ENCODE measurements at regions not wholly inside any gene's neighbourhood (a gene's known extent, or its start where the extent isn't known, plus 50 kb on each side); places are given as distances from the start of the nearest gene placed in this dataset.
"Not testable (repeated sequence)": the region's sequence is repeated elsewhere in the genome, so short reads cannot be mapped to it uniquely, and the experiment has no call there.

DNA sequence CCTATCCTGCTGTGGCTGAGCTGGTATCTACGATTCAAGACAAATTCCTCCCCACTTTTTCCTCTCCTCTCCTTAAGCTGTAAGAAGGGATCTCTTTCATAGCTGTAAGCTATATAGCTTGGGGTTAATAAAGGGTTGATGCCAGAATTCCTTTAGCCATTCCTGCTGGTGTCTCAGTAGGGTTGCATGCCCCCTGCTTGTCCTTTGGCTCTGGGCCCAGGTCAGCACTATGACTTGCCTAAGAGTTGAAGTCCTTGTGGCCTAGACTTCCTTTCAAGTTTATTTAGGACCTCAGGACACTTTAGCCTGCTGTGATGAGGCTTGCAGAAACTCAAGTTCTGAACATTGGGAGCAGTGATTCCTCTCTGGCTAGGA, 270.0 kb downstream of the AMY1C start:
- DNase-seq (ENCODE audit: low read depth, low spot score) = no peak

DNA sequence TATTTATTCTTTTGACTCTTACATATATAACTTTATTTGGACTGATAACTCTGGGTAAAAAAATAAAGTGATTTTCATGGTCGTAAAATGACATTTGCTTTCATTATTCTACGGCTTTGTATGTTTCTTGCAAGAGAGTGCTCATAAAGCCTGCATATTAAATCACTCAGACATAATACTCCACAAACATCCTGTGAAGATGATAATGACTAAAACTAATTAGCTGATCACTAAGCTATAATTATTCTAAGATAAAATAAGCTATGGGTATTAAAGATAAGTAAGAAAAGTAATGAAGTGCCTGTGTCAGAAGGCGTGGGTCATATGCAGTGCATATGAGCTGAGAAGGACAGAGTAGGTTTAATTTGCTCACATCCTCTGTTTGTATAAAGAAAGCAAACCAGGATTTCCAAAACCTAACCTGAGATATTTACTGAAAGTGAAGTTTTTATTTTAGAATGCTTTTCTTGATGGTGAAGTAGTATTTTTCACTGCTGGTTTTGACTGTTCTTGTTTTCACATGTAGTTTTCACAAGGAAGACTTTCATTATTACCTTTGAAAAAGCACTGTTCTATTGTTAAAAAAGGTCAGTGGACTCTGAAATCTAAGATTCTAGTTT, 278.8 kb downstream of the AMY1C start:
- DNase-seq (ENCODE audit: low read depth, low spot score) = no peak

DNA sequence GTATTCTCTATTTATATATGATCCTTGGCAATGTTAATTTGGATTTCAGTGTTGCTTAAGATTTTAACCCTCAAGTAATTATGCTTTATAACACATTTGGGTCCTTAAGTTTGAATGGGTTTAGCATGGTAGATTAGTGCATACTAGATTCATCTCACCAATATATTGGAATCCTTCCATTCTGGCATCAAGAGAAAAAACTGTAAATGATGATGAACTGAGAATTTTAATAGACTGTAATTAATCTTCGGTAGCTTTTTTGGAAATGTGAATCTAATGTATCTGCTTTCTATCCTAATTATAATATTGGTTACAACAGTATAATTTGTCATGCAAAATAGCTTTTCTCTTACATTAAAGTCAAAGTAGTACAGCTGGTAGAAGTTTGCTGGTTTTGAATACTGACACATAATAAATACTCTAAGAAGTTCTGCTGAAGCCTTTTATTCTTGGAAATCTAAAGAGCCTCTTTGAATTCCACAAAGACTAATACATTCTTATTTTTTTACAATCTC, 279.8 kb downstream of the AMY1C start:
- DNase-seq (ENCODE audit: low read depth, low spot score) = no peak

DNA sequence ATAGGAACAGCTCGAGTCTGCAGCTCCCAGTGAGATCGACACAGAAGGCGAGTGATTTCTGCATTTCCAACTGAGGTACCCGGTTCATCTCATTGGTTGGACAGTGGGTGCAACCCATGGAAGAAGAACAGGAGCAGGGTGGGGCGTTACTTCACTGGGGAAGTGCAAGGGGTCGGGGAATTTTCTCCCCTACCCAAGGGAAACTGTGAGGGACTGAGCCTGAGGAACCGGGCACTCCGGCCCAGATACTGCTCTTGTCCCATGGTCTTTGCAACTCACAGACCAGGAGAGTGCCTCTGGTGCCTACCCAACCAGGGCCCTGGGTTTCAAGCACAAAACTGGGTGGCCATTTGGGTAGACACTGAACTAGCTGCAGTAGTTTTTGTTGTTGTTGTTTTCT, 307.1 kb downstream of the AMY1C start:
- DNase-seq (ENCODE audit: low read depth, low spot score) = no peak

DNA sequence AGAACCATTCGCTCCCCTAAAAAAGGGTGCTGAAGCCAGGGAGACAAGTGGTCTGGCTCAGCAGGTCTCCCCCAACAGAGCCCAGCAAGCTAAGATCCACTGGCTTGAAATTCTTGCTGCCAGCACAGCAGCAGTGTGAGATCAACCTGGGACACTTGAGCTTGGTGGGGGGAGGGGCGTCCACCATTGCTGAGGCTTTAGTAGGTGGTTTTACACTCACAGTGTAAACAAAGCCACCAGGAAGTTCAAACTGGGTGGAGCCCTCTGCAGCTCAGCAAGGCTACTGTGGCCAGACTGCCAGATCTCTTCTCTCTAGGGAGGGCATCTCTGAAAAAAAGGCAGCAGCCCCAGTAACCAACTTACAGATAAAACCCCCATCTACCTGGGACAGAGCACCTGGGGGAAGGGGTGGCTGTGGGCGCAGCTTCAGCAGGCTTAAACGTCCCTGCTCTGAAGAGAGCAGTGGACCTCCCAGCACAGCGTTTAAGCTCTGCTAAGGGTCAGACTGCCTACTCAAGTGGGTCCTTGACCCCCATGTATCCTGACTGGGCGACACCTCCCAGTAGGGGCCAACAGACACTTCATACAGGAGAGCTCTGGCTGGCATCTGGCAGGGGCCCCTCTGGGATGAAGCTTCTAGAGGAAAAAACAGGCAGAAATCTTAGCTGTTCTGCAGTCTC, 307.7 kb downstream of the AMY1C start:
- not testable (repeated sequence) for DNase-seq (ENCODE audit: low read depth, low spot score)

DNA sequence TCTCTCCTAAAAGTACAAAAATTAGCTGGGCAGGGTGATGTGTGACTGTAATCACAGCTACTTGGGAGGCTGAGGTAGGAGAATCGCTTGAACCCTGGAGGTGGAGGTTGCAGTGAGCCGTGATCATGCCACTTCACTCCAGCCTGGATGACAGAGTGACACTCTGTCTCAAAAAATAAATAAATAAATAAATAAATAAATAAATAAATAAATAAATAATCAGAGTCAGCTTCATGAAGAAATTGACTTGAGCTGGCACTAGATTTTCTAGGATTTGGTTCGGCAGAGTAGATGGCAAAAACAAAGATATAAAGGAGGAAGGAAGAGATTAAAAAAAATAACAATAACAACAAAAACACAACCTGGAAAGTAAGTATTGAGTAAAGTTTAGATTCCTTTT, 311.9 kb downstream of the AMY1C start:
- DNase-seq (ENCODE audit: low read depth, low spot score) = not testable (repeated sequence)

DNA sequence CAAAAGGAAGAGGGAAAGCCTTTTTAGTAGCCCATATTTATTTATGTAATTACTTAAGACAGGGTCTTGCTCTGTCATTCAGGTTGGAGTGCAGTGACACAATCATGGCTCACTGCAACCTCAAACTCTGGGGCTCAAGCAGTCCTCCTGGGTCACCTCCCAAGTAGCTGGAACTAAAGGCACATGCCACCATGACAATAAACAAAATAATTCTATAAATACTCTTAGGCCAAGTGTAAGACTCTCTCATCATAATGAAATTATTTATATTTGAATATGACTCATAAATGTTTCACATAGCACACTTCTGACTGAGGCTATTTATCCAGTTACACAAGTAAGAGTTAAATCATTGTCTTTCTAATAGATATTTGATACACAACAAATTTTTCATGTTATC, 314.7 kb downstream of the AMY1C start:
- no peak for DNase-seq (ENCODE audit: low read depth, low spot score)

DNA sequence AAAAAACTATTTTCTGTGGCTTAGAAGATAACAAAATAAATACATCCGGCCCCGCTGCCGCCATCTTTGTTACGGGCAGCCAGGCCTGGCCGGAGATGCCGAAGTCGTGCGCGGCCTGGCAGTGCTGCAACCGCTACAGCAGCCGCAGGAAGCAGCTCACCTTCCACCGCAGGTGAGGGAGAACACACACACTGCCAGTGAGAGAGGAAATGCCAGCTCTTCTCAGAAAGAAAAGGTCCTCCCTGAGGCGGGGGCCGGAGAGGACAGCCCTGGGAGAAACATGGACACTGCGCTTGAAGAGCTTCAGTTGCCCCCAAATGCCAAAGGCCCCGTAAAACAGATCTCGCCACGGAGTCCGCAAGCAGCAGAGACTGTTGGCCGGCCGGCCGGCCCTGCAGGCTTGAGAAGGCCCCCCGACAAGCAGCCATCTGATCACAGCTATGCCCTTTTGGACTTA, 323.2 kb downstream of the AMY1C start:
- DNase-seq (ENCODE audit: low read depth, low spot score) = no peak

DNA sequence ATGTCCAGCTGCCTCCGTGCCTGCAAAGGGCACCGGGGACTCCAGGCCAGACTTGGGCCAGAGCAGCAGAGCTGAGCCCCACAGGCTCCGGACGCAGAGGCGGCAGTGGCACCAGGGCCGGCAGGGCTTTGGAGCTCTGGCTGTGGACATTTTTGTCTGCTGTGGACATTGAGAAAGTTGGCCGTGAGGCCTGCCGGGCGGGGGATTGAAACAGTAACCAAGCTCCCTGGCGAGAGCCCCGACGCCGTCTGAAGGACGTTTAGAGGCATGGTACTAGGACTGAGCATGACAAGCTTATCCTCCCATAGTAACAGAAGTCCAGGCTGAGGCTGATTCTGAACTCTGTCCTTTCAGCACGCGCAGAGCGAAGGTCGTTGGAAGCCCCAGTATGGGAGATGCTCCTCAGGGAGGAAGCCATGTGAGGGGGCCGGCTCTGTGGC, 323.8 kb downstream of the AMY1C start:
- DNase-seq (ENCODE audit: low read depth, low spot score) = no peak

DNA sequence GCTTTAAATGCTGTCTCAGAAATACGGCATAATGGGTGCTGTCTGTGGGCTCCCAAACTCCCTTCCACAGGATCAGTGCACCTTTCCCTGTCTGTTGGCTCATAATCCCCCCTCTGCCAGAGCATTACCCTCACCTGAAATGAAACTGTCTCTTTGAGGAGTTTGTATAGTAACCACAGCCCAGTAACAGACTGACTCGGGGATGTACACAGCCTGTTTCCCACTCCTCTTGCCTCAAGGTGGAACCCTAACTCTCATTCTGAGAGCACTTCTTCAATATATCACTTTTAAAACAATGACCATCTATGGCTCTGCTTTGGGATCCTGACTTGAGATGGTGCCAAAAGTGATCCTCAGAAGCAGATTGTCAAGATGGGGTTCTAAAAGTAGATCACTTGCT, 332.5 kb downstream of the AMY1C start:
- DNase-seq (ENCODE audit: low read depth, low spot score) = no peak

DNA sequence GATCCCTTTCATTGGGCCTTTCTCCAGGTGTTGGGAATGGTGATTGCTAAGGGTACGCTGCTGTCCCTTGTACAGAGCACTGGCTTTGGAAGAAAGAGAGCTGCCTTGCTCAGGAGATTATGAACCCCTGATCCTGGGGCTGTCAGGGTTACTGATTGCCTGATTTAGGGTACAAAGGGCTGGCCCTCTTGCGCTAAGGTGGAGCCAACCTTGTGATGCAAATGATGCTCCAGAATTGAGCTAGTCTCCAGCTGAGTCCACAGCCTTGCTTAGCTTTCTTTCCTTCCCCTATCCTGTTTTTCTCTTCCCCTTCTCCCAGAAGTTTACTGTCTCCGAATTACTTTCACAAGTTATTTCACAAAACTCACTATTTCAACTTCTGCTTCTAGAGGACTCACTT, 334.7 kb downstream of the AMY1C start:
- no peak for DNase-seq (ENCODE audit: low read depth, low spot score)

DNA sequence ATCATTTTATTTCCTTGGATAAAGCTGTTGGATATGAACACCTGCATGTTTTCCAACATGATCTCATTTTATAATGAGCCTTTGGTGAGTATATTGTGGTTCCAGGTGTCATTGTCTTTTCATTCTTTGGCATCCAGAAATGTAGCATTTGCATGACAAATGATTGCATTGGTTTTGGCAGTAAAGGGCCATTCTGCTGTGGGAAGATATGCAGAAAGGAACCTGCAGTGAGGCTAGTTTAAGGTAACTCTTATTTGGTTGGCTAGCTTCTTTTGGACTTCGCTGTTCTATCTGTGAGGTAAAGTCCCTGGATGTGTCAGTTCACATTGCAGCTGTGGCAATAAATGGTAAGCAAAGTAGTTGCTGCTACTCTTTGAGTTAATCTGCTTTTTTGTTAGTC, 343.0 kb downstream of the AMY1C start:
- no peak for DNase-seq (ENCODE audit: low read depth, low spot score)

DNA sequence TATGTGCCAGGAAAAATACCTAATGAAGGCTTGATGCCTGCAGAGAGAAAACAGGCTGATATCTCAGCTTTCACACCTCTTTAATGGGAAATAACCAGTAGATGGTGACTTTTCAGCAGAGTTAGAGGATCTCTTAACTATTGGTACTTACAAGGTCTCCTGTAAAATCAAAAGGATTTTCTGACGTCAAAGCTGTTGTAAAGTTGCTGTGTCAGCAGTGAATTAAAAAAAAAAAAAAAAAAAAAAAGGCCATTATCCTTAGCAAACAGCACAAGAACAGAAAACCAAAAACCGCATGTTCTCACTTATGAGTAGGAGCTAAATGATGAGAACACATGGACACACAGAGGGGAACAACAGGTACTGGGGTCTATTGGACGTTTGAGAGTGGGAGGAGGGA, 349.1 kb downstream of the AMY1C start:
- DNase-seq (ENCODE audit: low read depth, low spot score) = no peak

DNA sequence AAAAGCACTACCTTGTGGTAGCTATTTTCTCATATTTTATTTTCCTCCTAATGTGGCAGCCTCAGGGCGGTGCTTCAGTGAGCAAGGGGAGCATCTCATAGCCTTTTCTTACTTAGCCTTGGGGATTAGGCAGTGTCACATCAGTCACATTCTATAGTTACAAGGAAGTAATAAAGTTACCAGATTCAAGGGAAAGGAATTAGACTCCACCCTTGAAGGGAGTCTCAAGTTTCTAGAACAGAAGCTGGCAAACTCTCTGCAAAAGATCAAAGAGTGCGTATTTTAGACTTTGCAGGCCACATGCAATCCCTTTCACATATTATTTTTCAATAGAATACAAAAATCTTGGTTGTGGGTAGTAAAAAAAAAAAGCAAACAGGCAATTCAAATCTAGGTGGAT, 350.4 kb downstream of the AMY1C start:
- no peak for DNase-seq (ENCODE audit: low read depth, low spot score)

DNA sequence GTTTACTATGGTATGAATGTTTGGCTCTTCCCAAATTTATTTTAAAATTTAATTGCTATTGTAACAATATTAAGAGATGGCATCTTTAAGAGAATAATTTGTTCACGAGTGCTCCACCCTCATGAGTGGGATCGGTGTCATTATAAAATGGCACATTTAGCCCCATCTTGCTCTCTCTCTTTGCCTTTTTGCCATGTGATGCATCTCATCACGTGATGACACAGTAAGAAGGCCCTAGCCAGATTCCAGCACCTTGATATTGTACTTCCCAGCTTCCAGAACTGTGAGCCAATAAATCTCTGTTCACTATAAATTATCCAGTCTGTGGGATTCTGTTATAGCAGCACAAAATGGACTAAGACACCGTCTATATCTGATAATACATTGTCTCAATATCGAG, 355.8 kb downstream of the AMY1C start:
- no peak for DNase-seq (ENCODE audit: low read depth, low spot score)

DNA sequence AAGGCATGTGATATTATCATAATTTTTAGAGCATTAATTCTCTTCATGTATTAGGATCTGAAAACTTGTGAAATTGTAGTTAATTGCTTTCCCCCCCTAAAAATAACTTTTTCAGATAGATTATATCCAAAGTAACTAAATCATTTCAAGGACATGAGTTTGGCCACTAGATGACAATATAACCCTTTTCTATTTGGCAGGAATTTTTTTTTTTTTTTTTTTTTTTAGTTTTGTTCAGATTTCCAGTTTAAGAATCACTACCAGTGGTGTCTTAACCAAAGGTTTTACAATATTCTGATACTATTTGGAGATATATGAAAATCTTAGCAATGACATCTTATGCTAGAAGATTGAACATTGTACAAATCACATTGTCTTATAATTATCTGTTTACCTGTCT, 370.8 kb downstream of the AMY1C start:
- DNase-seq (ENCODE audit: low read depth, low spot score) = no peak

DNA sequence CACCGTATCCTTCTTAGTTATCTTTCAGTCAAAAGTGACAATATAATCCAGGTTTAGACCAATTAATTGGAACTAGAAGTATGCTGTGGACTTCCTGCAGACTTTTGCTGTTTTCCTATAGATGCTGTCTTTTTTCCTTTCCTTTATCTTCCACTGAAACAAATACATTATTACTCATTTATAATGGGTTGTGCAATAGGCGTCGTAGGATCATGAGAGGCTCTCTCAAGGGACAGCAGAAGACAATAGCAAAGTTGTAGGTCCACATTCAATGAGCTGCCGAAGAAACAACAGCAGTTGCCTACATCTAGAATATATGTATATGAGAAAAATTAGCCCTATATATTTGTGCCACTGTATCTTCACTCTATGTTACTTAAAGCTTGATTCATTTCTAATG, 371.6 kb downstream of the AMY1C start:
- DNase-seq (ENCODE audit: low read depth, low spot score) = no peak

DNA sequence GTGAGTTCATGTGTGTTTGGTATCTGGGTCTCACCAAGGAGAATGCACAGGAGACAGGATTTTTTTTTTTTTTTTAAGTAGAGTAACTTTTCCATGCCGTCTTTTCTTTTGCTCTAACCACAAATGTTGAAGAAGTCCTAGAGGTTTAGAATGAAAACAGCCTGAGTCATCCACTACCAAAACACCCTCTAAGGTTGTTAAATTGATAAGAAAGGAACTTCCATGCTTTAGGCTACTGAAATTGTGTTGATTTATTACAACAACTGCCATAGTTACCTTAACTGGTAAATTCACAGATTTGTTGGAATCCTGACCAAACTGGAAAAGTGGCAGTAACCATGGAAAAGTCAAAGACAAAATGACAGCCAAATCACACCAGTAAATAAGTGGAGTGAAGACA, 375.6 kb downstream of the AMY1C start:
- DNase-seq (ENCODE audit: low read depth, low spot score) = no peak

DNA sequence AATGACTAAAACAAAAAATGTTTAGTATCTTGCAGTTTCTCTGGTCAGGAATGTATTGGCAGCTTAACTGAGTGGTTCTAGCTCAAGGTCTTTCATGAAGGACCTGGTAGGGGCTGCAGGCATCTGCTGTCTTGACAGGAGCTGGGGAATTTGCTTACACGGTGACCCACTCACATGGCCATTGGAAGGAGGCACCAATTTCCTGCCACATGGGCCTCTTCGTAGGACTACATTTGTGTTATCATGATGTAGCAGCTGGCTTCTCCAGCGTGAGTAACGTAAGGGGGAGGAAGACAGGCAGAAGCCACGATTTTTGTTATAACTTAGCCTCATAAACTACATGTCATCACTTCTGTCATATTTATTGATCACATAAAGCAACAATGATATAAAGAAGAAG, 376.3 kb downstream of the AMY1C start:
- DNase-seq (ENCODE audit: low read depth, low spot score) = no peak

DNA sequence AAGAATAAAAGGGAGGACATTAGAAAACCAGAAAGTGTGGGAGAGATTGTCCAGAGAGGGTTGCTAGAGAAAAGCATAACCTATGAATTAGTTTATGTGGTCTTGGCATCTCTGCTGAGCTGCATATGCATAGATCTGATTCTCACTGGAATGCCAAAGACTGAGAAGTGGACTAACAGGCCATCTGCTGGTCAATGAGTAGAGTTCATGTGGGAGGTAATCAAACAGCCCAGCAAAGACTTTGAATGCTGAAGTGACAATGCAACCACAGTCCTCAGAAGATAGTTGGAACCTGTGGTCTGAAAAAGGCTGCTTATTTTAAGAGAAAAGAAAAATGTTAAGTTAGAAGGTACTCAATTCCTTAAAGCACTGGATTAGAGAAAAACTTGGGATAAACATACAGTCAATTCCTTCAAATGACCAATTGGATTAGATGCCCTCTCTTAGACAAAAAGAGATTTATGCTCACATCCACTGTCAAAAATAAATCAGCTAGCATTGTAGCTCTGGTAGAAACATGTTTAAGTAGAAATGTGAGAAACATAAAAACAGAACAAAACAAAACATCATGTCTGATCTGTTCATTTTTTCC, 382.8 kb downstream of the AMY1C start:
- DNase-seq (ENCODE audit: low read depth, low spot score) = no peak

DNA sequence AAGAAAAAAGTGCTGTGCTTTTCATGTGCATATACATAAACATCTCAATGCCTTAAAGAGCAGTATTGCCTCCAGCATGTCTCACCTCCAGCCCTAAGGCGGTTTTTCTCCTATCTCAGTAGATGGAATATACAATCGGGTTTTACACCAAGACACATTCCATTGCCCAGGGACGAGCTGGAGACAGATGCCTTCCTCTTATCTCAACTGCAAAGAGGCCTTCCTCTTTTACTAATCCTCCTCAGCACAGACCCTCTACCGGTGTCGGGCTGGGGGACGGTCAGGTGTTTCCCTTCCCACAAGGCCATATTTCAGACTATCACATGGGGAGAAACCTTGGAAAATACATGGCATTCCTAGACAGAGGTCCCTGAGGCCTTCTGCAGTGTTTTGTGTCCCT, 385.3 kb downstream of the AMY1C start:
- DNase-seq (ENCODE audit: low read depth, low spot score) = not testable (repeated sequence)

DNA sequence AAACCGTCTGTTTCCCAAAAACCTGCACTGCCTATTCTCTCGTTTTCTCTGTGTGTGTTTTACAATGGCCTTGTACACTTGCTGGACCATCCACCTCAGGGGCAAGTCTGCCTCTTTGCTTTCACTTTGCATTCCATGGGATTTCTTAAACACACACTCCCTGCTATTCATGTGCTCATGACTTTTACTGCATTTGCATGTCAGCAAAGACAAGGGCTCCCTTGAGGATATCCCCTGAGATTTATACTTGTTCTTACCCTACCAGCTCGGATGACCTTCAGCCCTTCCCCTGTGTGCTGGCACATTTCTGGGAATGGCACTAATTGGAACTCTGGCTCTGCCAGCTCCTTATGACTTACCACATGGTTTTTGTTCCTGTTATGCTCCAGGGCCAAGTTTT, 386.9 kb downstream of the AMY1C start:
- no peak for DNase-seq (ENCODE audit: low read depth, low spot score)

DNA sequence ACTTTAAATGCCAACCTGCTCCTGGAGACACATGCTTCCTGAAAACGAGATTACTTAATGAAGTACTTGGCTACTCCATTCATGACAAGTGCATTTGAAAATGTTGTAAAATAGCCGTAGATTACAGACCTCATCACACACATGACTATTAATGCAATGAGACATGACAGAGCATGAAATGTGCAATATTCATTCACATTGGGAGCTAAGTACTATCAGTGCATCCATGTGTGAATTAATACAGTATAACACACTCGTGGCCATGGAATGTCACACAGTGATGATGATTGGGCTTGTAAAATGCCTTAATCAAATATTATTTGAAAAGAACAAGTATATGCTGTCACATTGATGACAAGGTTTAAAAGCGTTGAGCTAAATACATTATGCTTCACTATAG, 407.0 kb downstream of the AMY1C start:
- no peak for DNase-seq (ENCODE audit: low read depth, low spot score)
